Panc1 (cell line): ENCODE measurements at regions not wholly inside any gene's neighbourhood (a gene's known extent, or its start where the extent isn't known, plus 50 kb on each side); places are given as distances from the start of the nearest gene placed in this dataset.

ENCODE experiments used
- ATAC-seq: fragments of 200-7000 bp; cut with Tn5 transposase; 2 replicates; pipeline ENCODE4 v1.9.1; 2020; ENCODE audit warnings: mild to moderate bottlenecking, moderate library complexity
- BruUV-seq: library from RNA; stranded (reverse); fragments of 400-500 nt; replicated peaks from 2 replicates; lab custom pipeline; 2021; lab: Mats Ljungman, UMichigan
- CTCF ChIA-PET: fragments of 300-600 bp; sonication (Branson Sonifier 250); formaldehyde crosslinking; loops from one replicate; lab custom pipeline; 2022; ENCODE audit warnings: antibody characterized with exemption; lab: Charles Lee
- POLR2A ChIA-PET: fragments of 300-600 bp; sonication (Branson Sonifier 250); formaldehyde crosslinking; loops from one replicate; lab custom pipeline; 2022; ENCODE audit warnings: antibody characterized with exemption; lab: Charles Lee
- DNase-seq: peaks from one replicate; pipeline ENCODE4 v3.0.0-alpha.2; 2010; ENCODE audit warnings: low read depth, low spot score
- H3K27ac ChIP-seq: 2 replicates; pipeline ENCODE4 v1.5.1; 2011; ENCODE audit warnings: mild to moderate bottlenecking, low read length, inconsistent platforms
- H3K27me3 ChIP-seq: fragments of 200-500 bp; sonication (Bioruptor generic); 2 replicates; pipeline ENCODE4 v1.6.0; 2014; ENCODE audit warnings: low read length, inconsistent platforms; ENCODE audit not compliant: control insufficient read depth, insufficient read depth
- H3K36me3 ChIP-seq: fragments of 200-500 bp; sonication (Bioruptor generic); 2 replicates; pipeline ENCODE4 v1.5.1; 2014; ENCODE audit warnings: inconsistent platforms, mild to moderate bottlenecking, low read length, moderate library complexity; ENCODE audit not compliant: control insufficient read depth, insufficient read depth
- H3K4me1 ChIP-seq: 2 replicates; pipeline ENCODE4 v1.5.1; 2011; ENCODE audit warnings: inconsistent platforms, mild to moderate bottlenecking, low read length, moderate library complexity; ENCODE audit not compliant: control insufficient read depth, insufficient read depth
- H3K4me3 ChIP-seq, 2 experiments: 2 replicates each; pipeline ENCODE4 v1.5.1; 2011 to 2012; ENCODE audit warnings: low read depth in 2 of 2, low read length in 2 of 2, mild to moderate bottlenecking in 2 of 2, inconsistent platforms in 1 of 2, moderate library complexity in 1 of 2
- H3K9me3 ChIP-seq: fragments of 200-500 bp; sonication (Bioruptor generic); 2 replicates; pipeline ENCODE4 v1.5.1; 2014; ENCODE audit warnings: low read depth, mild to moderate bottlenecking, inconsistent platforms, low read length, moderate library complexity; ENCODE audit not compliant: control insufficient read depth, insufficient read depth
- CTCF ChIP-seq: fragments of 450-650 bp; IDR thresholded peaks from 2 replicates; pipeline ENCODE4 v1.5.1; 2017; ENCODE audit warnings: mild to moderate bottlenecking
- POLR2AphosphoS5 ChIP-seq: IDR thresholded peaks from 2 replicates; pipeline ENCODE4 v1.6.1; 2012; ENCODE audit warnings: mild to moderate bottlenecking, low read depth, low read length, moderate library complexity
- REST ChIP-seq, 2 experiments: IDR thresholded peaks; 2 replicates each; pipeline ENCODE4 v1.6.1; 2011 to 2012; ENCODE audit warnings: low read depth in 2 of 2, control low read depth in 1 of 2, low read length in 1 of 2, mild to moderate bottlenecking in 1 of 2, moderate library complexity in 1 of 2; ENCODE audit not compliant: insufficient read depth in 1 of 2
- SIN3A ChIP-seq: IDR thresholded peaks from 2 replicates; pipeline ENCODE4 v1.6.1; 2012; ENCODE audit warnings: low read depth, mild to moderate bottlenecking, low read length, moderate library complexity, borderline replicate concordance; ENCODE audit not compliant: insufficient read depth
- TCF7L2 ChIP-seq: IDR thresholded peaks from 2 replicates; pipeline ENCODE4 v1.6.1; 2011; ENCODE audit warnings: mild to moderate bottlenecking, low read depth, low read length, inconsistent platforms
- in situ Hi-C: cut with HindIII; loops from 2 replicates; pipeline ENCODE4 v1.10.0; 2016; ENCODE audit warnings: low sequenced_read_pairs, low pct_unique_long_range_greater_than_20kb
- intact Hi-C: fragments of 100-400 bp; cut with micrococcal nuclease; formaldehyde crosslinking; loops from one replicate; pipeline ENCODE4 v1.10.0; 2022; ENCODE audit not compliant: unreplicated experiment

DNA sequence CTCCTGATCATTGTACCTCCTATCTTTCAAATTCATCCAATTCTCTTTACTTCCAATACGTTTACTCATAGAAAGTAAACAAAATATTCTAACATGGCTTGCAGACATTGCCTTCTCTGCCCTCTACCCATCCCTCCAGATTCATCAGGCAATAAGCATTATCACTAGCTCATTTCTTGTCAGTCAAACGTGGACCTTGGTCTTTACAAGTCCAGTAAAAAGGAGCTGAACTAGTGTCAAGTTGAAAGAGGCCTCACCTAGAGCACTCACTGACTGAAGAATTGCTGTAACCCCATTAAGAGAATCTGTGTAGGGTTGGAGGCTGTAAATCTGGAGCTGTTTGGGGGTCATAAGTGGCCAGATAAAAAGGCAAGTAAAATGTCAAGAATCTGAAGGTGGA is 435.0 kb upstream of the CCDC179 start:
- POLR2A ChIA-PET, result no interaction called here
- no peak overlapping the region for H3K4me3 ChIP-seq
- no peaks in the 10 kb centered on the region for H3K36me3 ChIP-seq
- no TSS peak for BruUV-seq
- no peaks in the 10 kb centered on the region for H3K27me3 ChIP-seq
- ATAC-seq (no peak), DNase-seq (no peak)
- TF ChIP-seq POLR2AphosphoS5 (no peak), TCF7L2 (no peak), SIN3A (no peak), REST (IDR thresholded peaks at IDR 0.05; ENCODE audit: insufficient read depth in 1 of 2, low read depth in 2 of 2, low read length in 1 of 2) (no peak), CTCF (no peak)
- CTCF ChIA-PET, result no interaction called here
- no peaks in the 10 kb centered on the region for H3K4me1 ChIP-seq
- no peak overlapping the region for H3K27ac ChIP-seq
- intact Hi-C loops (no loop called here), in situ Hi-C loops (no loop called here)
- H3K9me3 ChIP-seq, result no peaks in the 10 kb centered on the region

DNA sequence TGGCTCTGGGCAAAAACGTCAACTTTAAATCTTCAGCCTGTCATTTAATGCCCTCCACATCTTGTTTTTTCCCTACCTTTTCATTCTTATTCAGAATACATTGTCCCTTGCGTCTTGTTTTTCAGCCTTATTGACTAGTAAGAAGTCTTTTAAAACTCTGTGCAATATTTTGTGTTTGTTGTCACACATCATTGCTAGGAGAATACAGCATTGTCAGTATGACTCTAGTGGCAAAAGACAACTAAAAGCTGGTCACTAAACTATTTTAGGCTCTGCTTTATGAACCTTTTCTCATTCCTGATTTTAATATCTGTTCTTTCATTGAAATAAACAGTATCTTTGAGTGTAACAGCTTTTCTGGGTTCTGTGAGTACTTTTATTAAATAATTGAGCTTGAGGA is 447.8 kb upstream of the CCDC179 start:
- no peak overlapping the region for H3K27ac ChIP-seq
- BruUV-seq, result no TSS peak
- ChIA-PET POLR2A (no interaction called here), CTCF (no interaction called here)
- intact Hi-C loops, result no loop called here
- no peaks in the 10 kb centered on the region for H3K4me1 ChIP-seq
- DNase-seq, result no peak
- ATAC-seq, result no peak
- no peaks in the 10 kb centered on the region for H3K9me3 ChIP-seq
- no peak for TF ChIP-seq POLR2AphosphoS5
- TF ChIP-seq REST (IDR thresholded peaks at IDR 0.05; ENCODE audit: insufficient read depth in 1 of 2, low read depth in 2 of 2, low read length in 1 of 2), result no peak
- no peak for TF ChIP-seq CTCF
- no peak for TF ChIP-seq SIN3A
- TF ChIP-seq TCF7L2, result no peak
- in situ Hi-C loops, result no loop called here
- no peaks in the 10 kb centered on the region for H3K36me3 ChIP-seq
- no peaks in the 10 kb centered on the region for H3K27me3 ChIP-seq
- no peak overlapping the region for H3K4me3 ChIP-seq
